HG03175 (cell line): ENCODE measurements at regions not wholly inside any gene's neighbourhood (a gene's known extent, or its start where the extent isn't known, plus 50 kb on each side); places are given as distances from the start of the nearest gene placed in this dataset.
"Not testable (repeated sequence)": the region's sequence is repeated elsewhere in the genome, so short reads cannot be mapped to it uniquely, and the experiment has no call there.

Experiments used
- ATAC-seq: cut with Tn5 transposase; IDR thresholded peaks from one replicate; pipeline ENCODE4 v1.9.1; 2021; ENCODE audit warnings: mild to moderate bottlenecking, moderate library complexity; ENCODE audit not compliant: unreplicated experiment

- ATAC-seq, result not testable (repeated sequence)
Observed at GRCh38 chr21:7956074-7956452, 2565.3 kb upstream of the TPTE start.

GRCh38 chr21:7956998-7957712, 2564.2 kb upstream of the TPTE start:
- not testable (repeated sequence) for ATAC-seq

- ATAC-seq, result no peak
Observed at GRCh38 chr21:7957713-7958064, 2563.7 kb upstream of the TPTE start.
